HEK293 (cell line): ENCODE measurements at regions not wholly inside any gene's neighbourhood (a gene's known extent, or its start where the extent isn't known, plus 50 kb on each side); places are given as distances from the start of the nearest gene placed in this dataset.

ENCODE experiments used
- BCL11A ChIP-seq: fragments of 450-650 bp; formaldehyde crosslinking; IDR thresholded peaks from 2 replicates; pipeline ENCODE4 v1.5.1; 2016; ENCODE audit warnings: low read depth, missing biosample characterization, missing genetic modification characterization
- WT1 ChIP-seq: fragments of 450-650 bp; formaldehyde crosslinking; IDR thresholded peaks from 2 replicates; pipeline ENCODE4 v1.5.1; 2016; ENCODE audit warnings: missing biosample characterization, missing genetic modification characterization
- ZBTB20 ChIP-seq: fragments of 450-650 bp; formaldehyde crosslinking; IDR thresholded peaks from 2 replicates; pipeline ENCODE4 v1.5.1; 2016; ENCODE audit warnings: missing biosample characterization, missing genetic modification characterization
- ZNF121 ChIP-seq: fragments of 450-650 bp; formaldehyde crosslinking; IDR thresholded peaks from 2 replicates; pipeline ENCODE4 v1.5.1; 2016; ENCODE audit warnings: missing biosample characterization, missing genetic modification characterization
- ZNF140 ChIP-seq: fragments of 450-650 bp; formaldehyde crosslinking; IDR thresholded peaks from 2 replicates; pipeline ENCODE4 v1.5.1; 2016; ENCODE audit warnings: missing biosample characterization, missing genetic modification characterization
- ZNF626 ChIP-seq: fragments of 450-650 bp; sonication (Bioruptor Pico); formaldehyde crosslinking; IDR thresholded peaks from 2 replicates; pipeline ENCODE4 v1.5.1; 2018; ENCODE audit warnings: missing biosample characterization, missing genetic modification characterization, inconsistent platforms
- TF ChIP-seq, protein P1 (sequence below): fragments of 450-650 bp; formaldehyde crosslinking; IDR thresholded peaks from 2 replicates; pipeline ENCODE4 v1.5.1; 2016; ENCODE audit warnings: missing biosample characterization, missing genetic modification characterization
- TF ChIP-seq, protein P2 (sequence below): fragments of 450-650 bp; formaldehyde crosslinking; IDR thresholded peaks from 2 replicates; pipeline ENCODE4 v1.5.1; 2016; ENCODE audit warnings: missing biosample characterization, missing genetic modification characterization, low read depth
- TF ChIP-seq, protein P3 (sequence below): fragments of 450-650 bp; formaldehyde crosslinking; IDR thresholded peaks from 2 replicates; pipeline ENCODE4 v1.5.1; 2016; ENCODE audit warnings: missing biosample characterization, missing genetic modification characterization

GRCh38 chr2:11071939-11072338 lies 83.3 kb upstream of the SLC66A3 start:
- TF ChIP-seq, protein P1, sequence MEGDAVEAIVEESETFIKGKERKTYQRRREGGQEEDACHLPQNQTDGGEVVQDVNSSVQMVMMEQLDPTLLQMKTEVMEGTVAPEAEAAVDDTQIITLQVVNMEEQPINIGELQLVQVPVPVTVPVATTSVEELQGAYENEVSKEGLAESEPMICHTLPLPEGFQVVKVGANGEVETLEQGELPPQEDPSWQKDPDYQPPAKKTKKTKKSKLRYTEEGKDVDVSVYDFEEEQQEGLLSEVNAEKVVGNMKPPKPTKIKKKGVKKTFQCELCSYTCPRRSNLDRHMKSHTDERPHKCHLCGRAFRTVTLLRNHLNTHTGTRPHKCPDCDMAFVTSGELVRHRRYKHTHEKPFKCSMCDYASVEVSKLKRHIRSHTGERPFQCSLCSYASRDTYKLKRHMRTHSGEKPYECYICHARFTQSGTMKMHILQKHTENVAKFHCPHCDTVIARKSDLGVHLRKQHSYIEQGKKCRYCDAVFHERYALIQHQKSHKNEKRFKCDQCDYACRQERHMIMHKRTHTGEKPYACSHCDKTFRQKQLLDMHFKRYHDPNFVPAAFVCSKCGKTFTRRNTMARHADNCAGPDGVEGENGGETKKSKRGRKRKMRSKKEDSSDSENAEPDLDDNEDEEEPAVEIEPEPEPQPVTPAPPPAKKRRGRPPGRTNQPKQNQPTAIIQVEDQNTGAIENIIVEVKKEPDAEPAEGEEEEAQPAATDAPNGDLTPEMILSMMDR = no peak
- TF ChIP-seq, protein P2, sequence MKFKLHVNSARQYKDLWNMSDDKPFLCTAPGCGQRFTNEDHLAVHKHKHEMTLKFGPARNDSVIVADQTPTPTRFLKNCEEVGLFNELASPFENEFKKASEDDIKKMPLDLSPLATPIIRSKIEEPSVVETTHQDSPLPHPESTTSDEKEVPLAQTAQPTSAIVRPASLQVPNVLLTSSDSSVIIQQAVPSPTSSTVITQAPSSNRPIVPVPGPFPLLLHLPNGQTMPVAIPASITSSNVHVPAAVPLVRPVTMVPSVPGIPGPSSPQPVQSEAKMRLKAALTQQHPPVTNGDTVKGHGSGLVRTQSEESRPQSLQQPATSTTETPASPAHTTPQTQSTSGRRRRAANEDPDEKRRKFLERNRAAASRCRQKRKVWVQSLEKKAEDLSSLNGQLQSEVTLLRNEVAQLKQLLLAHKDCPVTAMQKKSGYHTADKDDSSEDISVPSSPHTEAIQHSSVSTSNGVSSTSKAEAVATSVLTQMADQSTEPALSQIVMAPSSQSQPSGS (tag by site-specific recombination) = no peak
- TF ChIP-seq, protein P3, sequence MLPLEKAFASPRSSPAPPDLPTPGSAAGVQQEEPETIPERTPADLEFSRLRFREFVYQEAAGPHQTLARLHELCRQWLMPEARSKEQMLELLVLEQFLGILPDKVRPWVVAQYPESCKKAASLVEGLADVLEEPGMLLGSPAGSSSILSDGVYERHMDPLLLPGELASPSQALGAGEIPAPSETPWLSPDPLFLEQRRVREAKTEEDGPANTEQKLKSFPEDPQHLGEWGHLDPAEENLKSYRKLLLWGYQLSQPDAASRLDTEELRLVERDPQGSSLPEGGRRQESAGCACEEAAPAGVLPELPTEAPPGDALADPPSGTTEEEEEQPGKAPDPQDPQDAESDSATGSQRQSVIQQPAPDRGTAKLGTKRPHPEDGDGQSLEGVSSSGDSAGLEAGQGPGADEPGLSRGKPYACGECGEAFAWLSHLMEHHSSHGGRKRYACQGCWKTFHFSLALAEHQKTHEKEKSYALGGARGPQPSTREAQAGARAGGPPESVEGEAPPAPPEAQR (tag by site-specific recombination) = no peak
- TF ChIP-seq ZNF140 (tag by site-specific recombination) = no peak
- no peak for TF ChIP-seq ZNF626
- TF ChIP-seq BCL11A (tag by site-specific recombination) = no peak
- TF ChIP-seq ZNF121 (tag by site-specific recombination) = no peak
- TF ChIP-seq ZBTB20 (tag by site-specific recombination) = no peak
- no peak for TF ChIP-seq WT1 (tag by site-specific recombination)
